A673 (cell line): ENCODE measurements at regions not wholly inside any gene's neighbourhood (a gene's known extent, or its start where the extent isn't known, plus 50 kb on each side); places are given as distances from the start of the nearest gene placed in this dataset.

Experiments
- BruUV-seq: library from RNA; stranded (reverse); fragments of 400-500 nt; replicated peaks from 2 replicates; lab custom pipeline; 2021; lab: Mats Ljungman, UMichigan
- CTCF ChIA-PET: fragments of 300-600 bp; sonication (Branson Sonifier 250); formaldehyde crosslinking; loops from one replicate; lab custom pipeline; 2022; ENCODE audit warnings: antibody characterized with exemption; lab: Charles Lee
- POLR2A ChIA-PET: fragments of 300-600 bp; sonication (Branson Sonifier 250); formaldehyde crosslinking; loops from one replicate; lab custom pipeline; 2022; ENCODE audit warnings: antibody characterized with exemption; ENCODE audit not compliant: low non-redundant PET; lab: Charles Lee
- DNase-seq: peaks from one replicate; pipeline ENCODE4 v3.0.0-alpha.2; 2015; ENCODE audit warnings: low spot score
- H3K27ac ChIP-seq: fragments of 200-600 bp; sonication (generic); 2 replicates; pipeline ENCODE4 v1.5.1; 2016; ENCODE audit warnings: mixed run types, low read depth, mild to moderate bottlenecking, mixed read lengths, antibody characterized with exemption, low read length; ENCODE audit not compliant: poor library complexity, severe bottlenecking
- H3K27me3 ChIP-seq: fragments of 200-600 bp; sonication (generic); replicated peaks from 2 replicates; pipeline ENCODE4 v1.6.1; 2017; ENCODE audit warnings: mixed run types, low read depth, mild to moderate bottlenecking, mixed read lengths, antibody characterized with exemption, low read length; ENCODE audit not compliant: insufficient read depth, poor library complexity
- H3K36me3 ChIP-seq: fragments of 200-600 bp; sonication (generic); 2 replicates; pipeline ENCODE4 v1.6.1; 2016; ENCODE audit warnings: mixed run types, mild to moderate bottlenecking, mixed read lengths, antibody characterized with exemption, low read length; ENCODE audit not compliant: insufficient read depth, poor library complexity, severe bottlenecking
- H3K4me1 ChIP-seq: fragments of 200-600 bp; sonication (generic); 2 replicates; pipeline ENCODE4 v1.6.1; 2017; ENCODE audit warnings: mixed run types, mild to moderate bottlenecking, mixed read lengths, antibody characterized with exemption, low read length; ENCODE audit not compliant: insufficient read depth, poor library complexity, severe bottlenecking
- H3K4me3 ChIP-seq: fragments of 200-600 bp; sonication (generic); 2 replicates; pipeline ENCODE4 v1.5.1; 2016; ENCODE audit warnings: low read depth, mixed run types, mild to moderate bottlenecking, mixed read lengths, low read length; ENCODE audit not compliant: poor library complexity, severe bottlenecking
- H3K9me3 ChIP-seq: fragments of 200-600 bp; sonication (generic); 2 replicates; pipeline ENCODE4 v1.6.1; 2016; ENCODE audit warnings: mixed run types, low read depth, mild to moderate bottlenecking, mixed read lengths, antibody characterized with exemption, low read length; ENCODE audit not compliant: poor library complexity, severe bottlenecking
- CTCF ChIP-seq: fragments of 300-800, 200-600 bp; sonication (generic); conservative IDR thresholded peaks from 2 replicates; pipeline ENCODE4 v1.5.1; 2017; ENCODE audit warnings: low read depth, mild to moderate bottlenecking, antibody characterized with exemption, low read length, moderate library complexity, mixed read lengths
- EZH2 ChIP-seq: fragments of 200-600 bp; sonication (generic); IDR thresholded peaks from 2 replicates; pipeline ENCODE4 v1.6.1; 2017; ENCODE audit warnings: borderline replicate concordance, low read depth, mild to moderate bottlenecking, mixed read lengths, antibody characterized with exemption, low read length; ENCODE audit not compliant: poor library complexity, severe bottlenecking
- intact Hi-C: fragments of 100-400 bp; cut with micrococcal nuclease; formaldehyde crosslinking; loops from one replicate; pipeline ENCODE4 v1.10.0; 2022; ENCODE audit not compliant: unreplicated experiment

GRCh38 chr14:97052001-97052400 is 254.8 kb downstream of the VRK1 start:
- no TSS peak for BruUV-seq
- Histone ChIP-seq H3K27me3 (no peaks in the 10 kb centered on the region), H3K36me3 (no peaks in the 10 kb centered on the region), H3K4me1 (peaks cover 23% of the 10 kb centered on the region), H3K4me3 (no peak overlapping the region), H3K27ac (no peak overlapping the region), H3K9me3 (no peaks in the 10 kb centered on the region)
- intact Hi-C loops, result no loop called here
- ChIA-PET CTCF (no interaction called here), POLR2A (no interaction called here)
- no peak for TF ChIP-seq EZH2
- no peak for TF ChIP-seq CTCF
- no peak for DNase-seq

- ChIA-PET POLR2A (no interaction called here), CTCF (no interaction called here)
- Histone ChIP-seq H3K27ac (no peak overlapping the region), H3K36me3 (no peaks in the 10 kb centered on the region), H3K9me3 (no peaks in the 10 kb centered on the region), H3K4me3 (no peak overlapping the region), H3K4me1 (peaks cover 36% of the 10 kb centered on the region), H3K27me3 (no peaks in the 10 kb centered on the region)
- TF ChIP-seq CTCF, result no peak
- TF ChIP-seq EZH2, result no peak
- no TSS peak for BruUV-seq
- intact Hi-C loops, result no loop called here
- DNase-seq, result no peak
Observed at GRCh38 chr14:97053941-97054340, 256.8 kb downstream of the VRK1 start.

GRCh38 chr14:97055355-97055754 is 258.2 kb downstream of the VRK1 start:
- DNase-seq, result no peak
- ChIA-PET CTCF (no interaction called here), POLR2A (interaction anchor here (0.5 to 0.7 kb wide), 3 partner anchors 18 to 150 kb away, joined by 3 to 7 read pairs (median 3); no protein-coding TSS in a partner anchor)
- Histone ChIP-seq H3K9me3 (no peaks in the 10 kb centered on the region), H3K27me3 (no peaks in the 10 kb centered on the region), H3K36me3 (no peaks in the 10 kb centered on the region), H3K27ac (peak overlapping the region; percentile 71), H3K4me3 (no peak overlapping the region), H3K4me1 (peaks cover 36% of the 10 kb centered on the region)
- intact Hi-C loops, result loop anchor here (1.0 kb wide), 1 partner anchor 15 kb away; no protein-coding TSS in a partner anchor
- no TSS peak for BruUV-seq
- TF ChIP-seq CTCF (no peak), EZH2 (no peak)
